Left ventricle myocardium inferior (tissue), 1 donor: ENCODE measurements at regions not wholly inside any gene's neighbourhood (a gene's known extent, or its start where the extent isn't known, plus 50 kb on each side); places are given as distances from the start of the nearest gene placed in this dataset.
"Not testable (repeated sequence)": the region's sequence is repeated elsewhere in the genome, so short reads cannot be mapped to it uniquely, and the experiment has no call there.

Experiments used
- DNase-seq: peaks from one replicate; pipeline ENCODE4 v3.0.0-alpha.2; 2020
- H3K27ac ChIP-seq: fragments of 200-600 bp; replicated peaks from 2 replicates; pipeline ENCODE4 v1.8.0; 2021
- H3K27me3 ChIP-seq: fragments of 200-600 bp; 2 replicates; pipeline ENCODE4 v1.8.0; 2021; ENCODE audit warnings: low read depth
- H3K36me3 ChIP-seq: fragments of 200-600 bp; 2 replicates; pipeline ENCODE4 v1.8.0; 2021
- H3K4me1 ChIP-seq: fragments of 200-600 bp; 2 replicates; pipeline ENCODE4 v1.8.0; 2021
- H3K4me3 ChIP-seq: fragments of 200-600 bp; 2 replicates; pipeline ENCODE4 v1.8.0; 2021; ENCODE audit warnings: mild to moderate bottlenecking, moderate library complexity
- H3K9me3 ChIP-seq: fragments of 200-600 bp; replicated peaks from 2 replicates; pipeline ENCODE4 v1.8.0; 2021
- intact Hi-C: fragments of 100-400 bp; cut with micrococcal nuclease; formaldehyde crosslinking; loops from one replicate; pipeline ENCODE4 v1.11.0; 2022
- TF ChIP-seq, protein P1 (sequence below): fragments of 200-600 bp; IDR thresholded peaks from 2 replicates; pipeline ENCODE4 v1.8.0; 2021; ENCODE audit warnings: antibody characterized with exemption, mild to moderate bottlenecking, borderline replicate concordance
- donor health status: DM: no; HTN: yes; CAD: no; lungs with severe emphysema.

DNA sequence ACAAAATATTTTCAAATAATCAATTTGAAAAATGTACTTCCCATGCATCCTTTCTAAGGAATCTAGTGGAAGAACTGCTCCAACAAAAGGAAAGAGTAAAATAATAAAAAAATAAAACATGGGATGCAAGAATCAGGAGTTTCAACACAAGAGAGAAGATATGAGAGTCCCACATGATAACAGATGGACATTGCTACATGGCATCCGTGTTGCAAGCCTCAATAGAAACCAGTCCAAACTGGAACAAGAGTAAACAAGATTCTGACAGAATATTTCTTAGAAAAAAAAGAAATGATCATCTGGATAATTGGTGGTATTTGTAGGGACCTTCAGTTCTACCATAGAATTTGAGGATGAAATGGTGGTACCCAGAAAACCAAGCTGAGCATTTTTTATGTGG is 186.8 kb downstream of the FRK start:
- no peak for DNase-seq
- H3K4me1 ChIP-seq: no peaks in the 10 kb centered on the region
- H3K9me3 ChIP-seq: no peaks in the 10 kb centered on the region
- H3K4me3 ChIP-seq: no peak overlapping the region
- no peak overlapping the region for H3K27ac ChIP-seq
- no peaks in the 10 kb centered on the region for H3K36me3 ChIP-seq
- TF ChIP-seq, protein P1, sequence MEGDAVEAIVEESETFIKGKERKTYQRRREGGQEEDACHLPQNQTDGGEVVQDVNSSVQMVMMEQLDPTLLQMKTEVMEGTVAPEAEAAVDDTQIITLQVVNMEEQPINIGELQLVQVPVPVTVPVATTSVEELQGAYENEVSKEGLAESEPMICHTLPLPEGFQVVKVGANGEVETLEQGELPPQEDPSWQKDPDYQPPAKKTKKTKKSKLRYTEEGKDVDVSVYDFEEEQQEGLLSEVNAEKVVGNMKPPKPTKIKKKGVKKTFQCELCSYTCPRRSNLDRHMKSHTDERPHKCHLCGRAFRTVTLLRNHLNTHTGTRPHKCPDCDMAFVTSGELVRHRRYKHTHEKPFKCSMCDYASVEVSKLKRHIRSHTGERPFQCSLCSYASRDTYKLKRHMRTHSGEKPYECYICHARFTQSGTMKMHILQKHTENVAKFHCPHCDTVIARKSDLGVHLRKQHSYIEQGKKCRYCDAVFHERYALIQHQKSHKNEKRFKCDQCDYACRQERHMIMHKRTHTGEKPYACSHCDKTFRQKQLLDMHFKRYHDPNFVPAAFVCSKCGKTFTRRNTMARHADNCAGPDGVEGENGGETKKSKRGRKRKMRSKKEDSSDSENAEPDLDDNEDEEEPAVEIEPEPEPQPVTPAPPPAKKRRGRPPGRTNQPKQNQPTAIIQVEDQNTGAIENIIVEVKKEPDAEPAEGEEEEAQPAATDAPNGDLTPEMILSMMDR: no peak
- H3K27me3 ChIP-seq: no peaks in the 10 kb centered on the region
- intact Hi-C loops: no loop called here

DNA sequence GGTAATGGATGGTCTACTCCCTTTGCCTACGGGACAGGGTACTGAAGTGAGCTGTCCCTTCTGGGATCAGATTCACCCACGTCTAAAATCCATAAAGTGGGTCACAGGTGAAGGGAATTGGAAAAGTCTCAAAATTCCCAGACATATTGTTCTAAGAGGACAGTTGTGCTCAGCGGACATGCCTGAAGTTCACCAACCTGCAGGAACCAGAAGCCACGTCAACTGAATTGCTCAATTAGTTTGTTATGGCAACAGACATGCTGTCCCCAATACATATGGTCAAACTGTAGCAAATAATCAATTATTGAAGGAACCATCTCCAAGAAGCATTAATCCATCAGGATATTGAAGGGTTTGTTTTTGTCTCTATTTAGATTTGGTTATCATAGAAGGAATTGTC is 190.2 kb downstream of the FRK start:
- Histone ChIP-seq H3K9me3 (no peaks in the 10 kb centered on the region), H3K4me3 (no peak overlapping the region), H3K27me3 (no peaks in the 10 kb centered on the region), H3K27ac (no peak overlapping the region), H3K4me1 (peaks cover 4% of the 10 kb centered on the region), H3K36me3 (no peaks in the 10 kb centered on the region)
- no peak for DNase-seq
- TF ChIP-seq, protein P1: no peak
- intact Hi-C loops: no loop called here

DNA sequence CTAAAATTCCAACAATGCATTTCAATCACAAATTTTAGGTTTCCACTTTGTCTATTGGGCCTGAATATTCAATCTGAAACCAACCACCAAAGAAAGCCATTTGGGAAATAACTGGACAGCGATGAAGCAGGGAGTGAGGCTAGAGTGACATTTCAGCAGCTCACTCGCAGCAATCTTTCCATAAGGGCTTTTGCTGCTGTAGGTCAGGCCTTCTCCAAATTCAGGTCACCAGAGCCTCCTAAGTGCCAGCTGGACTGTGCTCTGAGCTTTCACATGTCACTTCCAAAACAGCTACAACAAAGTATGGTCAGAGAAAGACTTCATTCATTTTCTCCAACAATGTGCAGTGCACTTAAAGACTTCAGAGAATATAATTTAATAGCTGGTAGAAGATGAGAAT is 194.8 kb downstream of the FRK start:
- no peaks in the 10 kb centered on the region for H3K36me3 ChIP-seq
- peaks cover 4% of the 10 kb centered on the region for H3K4me1 ChIP-seq
- no peak for DNase-seq

DNA sequence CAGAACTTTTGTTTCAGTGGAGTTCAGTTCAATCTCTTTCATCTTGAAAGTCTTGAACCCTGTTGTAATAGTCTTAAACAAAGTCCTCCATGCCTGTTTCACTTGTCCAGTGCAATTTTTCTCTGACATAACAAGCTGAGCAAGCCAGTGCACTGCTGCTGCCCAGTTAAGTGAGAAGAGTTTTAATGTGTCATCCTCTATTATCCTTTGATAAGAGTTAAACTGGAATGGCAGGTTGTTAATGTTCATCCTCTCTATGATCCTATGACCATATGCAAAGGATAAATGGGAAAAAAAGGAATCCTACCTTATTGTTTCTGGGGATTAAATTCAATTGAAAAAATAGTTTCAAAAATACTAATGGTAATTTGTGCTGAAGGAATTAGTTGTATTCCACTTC is 197.5 kb downstream of the FRK start:
- Histone ChIP-seq H3K4me3 (no peak overlapping the region), H3K36me3 (no peaks in the 10 kb centered on the region), H3K4me1 (peaks cover 4% of the 10 kb centered on the region), H3K9me3 (peaks cover 12% of the 10 kb centered on the region), H3K27ac (no peak overlapping the region), H3K27me3 (no peaks in the 10 kb centered on the region)
- intact Hi-C loops: no loop called here
- TF ChIP-seq, protein P1: no peak
- no peak for DNase-seq

More for the DNA sequence above, 194.8 kb downstream of the FRK start:
- TF ChIP-seq, protein P1: no peak
- intact Hi-C loops: no loop called here
- Histone ChIP-seq H3K9me3 (no peaks in the 10 kb centered on the region), H3K27ac (no peak overlapping the region), H3K4me3 (no peak overlapping the region), H3K27me3 (no peaks in the 10 kb centered on the region)

DNA sequence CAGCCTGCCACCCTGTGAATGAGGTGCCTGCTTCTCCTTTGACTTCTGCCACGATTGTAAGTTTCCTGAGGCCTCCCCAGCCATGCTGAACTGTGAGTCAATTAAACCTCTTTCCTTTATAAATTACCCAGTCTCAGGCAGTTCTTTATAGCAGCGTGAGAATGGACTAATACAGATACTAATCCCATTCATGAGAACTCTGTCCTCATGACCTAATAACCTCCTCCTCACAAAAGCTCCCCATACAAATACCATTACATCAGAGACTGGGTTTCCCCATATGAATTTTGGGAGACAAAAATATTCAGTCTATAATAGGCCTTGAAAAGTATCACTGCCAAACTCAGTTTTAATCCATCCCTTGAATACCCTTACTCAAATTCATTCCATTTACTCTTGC is 199.0 kb downstream of the FRK start:
- H3K36me3 ChIP-seq, H3K27ac ChIP-seq, DNase-seq, H3K4me1 ChIP-seq, H3K4me3 ChIP-seq, intact Hi-C loops, H3K27me3 ChIP-seq: not testable (repeated sequence)
- peaks cover 13% of the 10 kb centered on the region for H3K9me3 ChIP-seq

DNA sequence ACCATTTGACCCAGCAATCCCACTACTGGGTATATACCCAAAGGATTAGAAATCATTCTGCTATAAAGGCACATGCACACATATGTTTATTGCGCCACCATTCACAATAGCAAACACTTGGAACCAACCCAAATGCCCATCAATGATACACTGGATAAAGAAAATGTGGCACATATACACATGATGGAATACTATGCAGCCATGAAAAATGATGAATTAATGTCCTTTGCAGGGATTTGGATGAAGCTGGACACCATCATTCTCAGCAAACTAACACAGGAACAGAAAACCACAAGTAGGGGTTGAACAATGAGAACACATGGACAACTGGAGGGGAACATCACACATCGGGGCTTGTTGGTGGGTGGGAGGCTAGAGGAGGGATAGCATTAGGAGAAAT is 201.1 kb downstream of the FRK start:
- H3K36me3 ChIP-seq, H3K27me3 ChIP-seq, H3K4me1 ChIP-seq, H3K27ac ChIP-seq, H3K4me3 ChIP-seq, DNase-seq, intact Hi-C loops: not testable (repeated sequence)
- H3K9me3 ChIP-seq: peaks cover 25% of the 10 kb centered on the region
